Neuron (in vitro differentiated cells): ENCODE measurements at regions not wholly inside any gene's neighbourhood (a gene's known extent, or its start where the extent isn't known, plus 50 kb on each side); places are given as distances from the start of the nearest gene placed in this dataset.

Experiments
- H2AFZ ChIP-seq: one replicate; pipeline ENCODE4 v1.6.1; 2013; ENCODE audit warnings: low read depth, mild to moderate bottlenecking, inconsistent platforms, low read length, moderate library complexity
- H3K27me3 ChIP-seq: one replicate; pipeline ENCODE4 v1.6.1; 2013; ENCODE audit warnings: low read length; ENCODE audit not compliant: insufficient read depth
- H3K36me3 ChIP-seq: one replicate; pipeline ENCODE4 v1.6.1; 2013; ENCODE audit warnings: low read length; ENCODE audit not compliant: insufficient read depth
- H3K4me1 ChIP-seq: one replicate; pipeline ENCODE4 v1.6.1; 2013; ENCODE audit warnings: low read length; ENCODE audit not compliant: insufficient read depth
- H3K4me3 ChIP-seq: 2 replicates; pipeline ENCODE4 v1.5.1; 2013; ENCODE audit warnings: mild to moderate bottlenecking, low read length, moderate library complexity
- H3K9me3 ChIP-seq: one replicate; pipeline ENCODE4 v1.6.1; 2013; ENCODE audit warnings: low read length

GRCh38 chr1:63064135-63064534, 258.2 kb upstream of the FOXD3 start:
- H3K4me1 ChIP-seq, result no peaks in the 10 kb centered on the region
- no peaks in the 10 kb centered on the region for H3K27me3 ChIP-seq
- H3K9me3 ChIP-seq, result no peaks in the 10 kb centered on the region
- H3K4me3 ChIP-seq, result no peak overlapping the region
- no peaks in the 10 kb centered on the region for H3K36me3 ChIP-seq
- H2AFZ ChIP-seq, result no peak overlapping the region

- no peaks in the 10 kb centered on the region for H3K27me3 ChIP-seq
- no peaks in the 10 kb centered on the region for H3K36me3 ChIP-seq
- H3K4me1 ChIP-seq, result no peaks in the 10 kb centered on the region
- no peaks in the 10 kb centered on the region for H3K9me3 ChIP-seq
- no peak overlapping the region for H2AFZ ChIP-seq
- H3K4me3 ChIP-seq, result no peak overlapping the region
Measured at GRCh38 chr1:63068626-63069025, 253.7 kb upstream of the FOXD3 start.

- H3K4me1 ChIP-seq, result no peaks in the 10 kb centered on the region
- H3K27me3 ChIP-seq, result no peaks in the 10 kb centered on the region
- no peak overlapping the region for H3K4me3 ChIP-seq
- H3K9me3 ChIP-seq, result no peaks in the 10 kb centered on the region
- H3K36me3 ChIP-seq, result no peaks in the 10 kb centered on the region
- no peak overlapping the region for H2AFZ ChIP-seq
Measured at GRCh38 chr1:63069214-63069613, 253.2 kb upstream of the FOXD3 start.

DNA sequence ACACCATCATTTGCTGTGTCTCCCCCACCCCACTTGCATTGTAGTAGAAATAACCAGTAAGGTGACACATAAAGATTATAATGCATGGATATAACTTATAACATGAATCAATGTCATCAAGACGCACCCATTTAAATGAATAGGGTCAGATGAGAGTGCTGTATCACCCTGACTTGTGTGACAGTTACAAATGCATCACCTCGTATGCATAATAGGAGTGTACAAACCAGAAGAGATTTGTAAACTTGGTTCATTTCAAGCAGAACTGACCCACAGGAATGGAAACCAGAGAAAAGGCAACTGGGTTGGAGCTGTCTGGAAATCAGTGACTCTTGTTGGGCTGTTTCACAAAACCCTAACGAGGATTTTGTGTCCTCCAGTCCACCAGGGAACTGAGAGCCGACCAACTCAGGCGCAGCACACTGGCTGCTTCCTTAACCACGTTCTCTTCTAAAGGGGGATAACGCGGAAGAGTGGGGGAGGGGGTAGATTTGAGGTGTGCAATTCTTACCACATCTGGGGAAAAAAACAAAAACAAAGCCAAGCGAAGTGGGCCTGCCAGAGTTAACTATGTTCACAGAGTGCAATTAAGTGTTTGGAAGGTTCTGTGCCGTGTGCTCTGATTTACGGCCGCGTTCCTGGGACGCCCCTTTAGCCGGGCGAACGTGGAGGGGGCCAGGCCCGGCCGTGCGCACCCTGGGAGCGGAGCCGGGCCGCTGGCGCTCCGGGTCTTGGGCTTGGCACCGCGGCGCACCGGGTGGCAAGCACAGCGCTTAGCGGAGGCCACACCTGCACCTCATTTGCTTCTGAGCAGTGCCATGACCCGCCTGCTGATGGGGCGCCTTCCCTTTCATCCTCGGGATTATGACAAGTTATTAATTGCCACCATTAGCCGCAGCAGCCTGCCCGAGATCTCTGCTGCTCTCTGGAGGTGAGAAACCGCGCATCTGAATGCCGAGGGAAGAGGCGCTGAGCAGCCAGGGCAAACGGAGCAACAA, 248.8 kb upstream of the FOXD3 start:
- Histone ChIP-seq H3K36me3 (no peaks in the 10 kb centered on the region), H3K27me3 (peaks cover 5% of the 10 kb centered on the region), H3K4me3 (no peak overlapping the region), H2AFZ (no peak overlapping the region), H3K4me1 (no peaks in the 10 kb centered on the region), H3K9me3 (peaks cover 5% of the 10 kb centered on the region)

GRCh38 chr1:63074321-63074720, 248.0 kb upstream of the FOXD3 start:
- Histone ChIP-seq H3K9me3 (peaks cover 5% of the 10 kb centered on the region), H3K36me3 (no peaks in the 10 kb centered on the region), H3K27me3 (peaks cover 5% of the 10 kb centered on the region), H2AFZ (no peak overlapping the region), H3K4me1 (no peaks in the 10 kb centered on the region), H3K4me3 (no peak overlapping the region)

DNA sequence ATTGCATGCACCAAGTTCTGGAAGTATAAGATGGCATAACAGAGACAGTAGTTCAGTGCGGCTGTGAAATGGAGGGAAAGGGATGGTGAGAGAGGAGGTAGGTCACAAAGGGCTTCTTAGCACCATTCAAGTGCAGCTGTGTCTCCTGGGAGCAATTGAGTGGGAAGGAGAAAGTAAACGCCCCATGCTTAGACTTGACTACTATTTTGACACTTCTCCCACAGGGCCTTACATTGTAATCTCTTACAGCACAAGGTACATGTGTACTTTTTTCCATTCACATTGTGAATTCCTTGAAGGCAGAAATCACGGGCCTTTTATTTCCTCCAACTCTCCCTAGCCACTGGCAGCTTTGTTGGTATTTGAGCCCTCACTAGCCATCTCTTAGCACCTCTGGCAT, 239.6 kb upstream of the FOXD3 start:
- H3K4me3 ChIP-seq, result no peak overlapping the region
- no peak overlapping the region for H2AFZ ChIP-seq
- H3K36me3 ChIP-seq, result no peaks in the 10 kb centered on the region
- H3K4me1 ChIP-seq, result peaks cover 4% of the 10 kb centered on the region
- no peaks in the 10 kb centered on the region for H3K9me3 ChIP-seq
- peaks cover 36% of the 10 kb centered on the region for H3K27me3 ChIP-seq

- Histone ChIP-seq H3K9me3 (peaks cover 5% of the 10 kb centered on the region), H3K27me3 (peaks cover 41% of the 10 kb centered on the region), H3K4me3 (no peak overlapping the region), H3K36me3 (no peaks in the 10 kb centered on the region), H3K4me1 (peaks cover 14% of the 10 kb centered on the region), H2AFZ (no peak overlapping the region)
Measured at GRCh38 chr1:63087966-63088365, 234.4 kb upstream of the FOXD3 start.

- no peak overlapping the region for H2AFZ ChIP-seq
- no peaks in the 10 kb centered on the region for H3K9me3 ChIP-seq
- H3K27me3 ChIP-seq, result peaks cover 12% of the 10 kb centered on the region
- H3K4me1 ChIP-seq, result no peaks in the 10 kb centered on the region
- no peak overlapping the region for H3K4me3 ChIP-seq
- H3K36me3 ChIP-seq, result no peaks in the 10 kb centered on the region
Measured at GRCh38 chr1:63099188-63099587, 223.2 kb upstream of the FOXD3 start.

- no peak overlapping the region for H3K4me3 ChIP-seq
- H3K27me3 ChIP-seq, result peaks cover 12% of the 10 kb centered on the region
- H3K36me3 ChIP-seq, result no peaks in the 10 kb centered on the region
- H2AFZ ChIP-seq, result no peak overlapping the region
- H3K9me3 ChIP-seq, result no peaks in the 10 kb centered on the region
- no peaks in the 10 kb centered on the region for H3K4me1 ChIP-seq
Measured at GRCh38 chr1:63101336-63101735, 221.0 kb upstream of the FOXD3 start.

GRCh38 chr1:63103682-63104081, 218.7 kb upstream of the FOXD3 start:
- peaks cover 12% of the 10 kb centered on the region for H3K27me3 ChIP-seq
- no peak overlapping the region for H2AFZ ChIP-seq
- no peaks in the 10 kb centered on the region for H3K9me3 ChIP-seq
- H3K4me1 ChIP-seq, result no peaks in the 10 kb centered on the region
- H3K36me3 ChIP-seq, result no peaks in the 10 kb centered on the region
- no peak overlapping the region for H3K4me3 ChIP-seq

GRCh38 chr1:63107066-63107465, 215.3 kb upstream of the FOXD3 start:
- Histone ChIP-seq H3K36me3 (no peaks in the 10 kb centered on the region), H3K27me3 (peaks cover 17% of the 10 kb centered on the region), H2AFZ (no peak overlapping the region), H3K4me3 (no peak overlapping the region), H3K4me1 (no peaks in the 10 kb centered on the region), H3K9me3 (no peaks in the 10 kb centered on the region)

GRCh38 chr1:63108206-63108605, 214.2 kb upstream of the FOXD3 start:
- Histone ChIP-seq H3K9me3 (no peaks in the 10 kb centered on the region), H3K36me3 (no peaks in the 10 kb centered on the region), H3K4me3 (no peak overlapping the region), H3K4me1 (no peaks in the 10 kb centered on the region), H2AFZ (no peak overlapping the region), H3K27me3 (peaks cover 19% of the 10 kb centered on the region)

- no peaks in the 10 kb centered on the region for H3K4me1 ChIP-seq
- H3K4me3 ChIP-seq, result no peak overlapping the region
- peaks cover 19% of the 10 kb centered on the region for H3K27me3 ChIP-seq
- H2AFZ ChIP-seq, result no peak overlapping the region
- no peaks in the 10 kb centered on the region for H3K9me3 ChIP-seq
- no peaks in the 10 kb centered on the region for H3K36me3 ChIP-seq
Measured at GRCh38 chr1:63112155-63112900, 210.0 kb upstream of the FOXD3 start.
